ENCODE measurements at regions not wholly inside any gene's neighbourhood (a gene's known extent, or its start where the extent isn't known, plus 50 kb on each side); places are given as distances from the start of the nearest gene placed in this dataset.
"Not testable (repeated sequence)": the region's sequence is repeated elsewhere in the genome, so short reads cannot be mapped to it uniquely, and the experiment has no call there.

GRCh38 chr21:15203740-15204139 is 138.9 kb upstream of the NRIP1 start:
- DNase-seq = no peak

DNA sequence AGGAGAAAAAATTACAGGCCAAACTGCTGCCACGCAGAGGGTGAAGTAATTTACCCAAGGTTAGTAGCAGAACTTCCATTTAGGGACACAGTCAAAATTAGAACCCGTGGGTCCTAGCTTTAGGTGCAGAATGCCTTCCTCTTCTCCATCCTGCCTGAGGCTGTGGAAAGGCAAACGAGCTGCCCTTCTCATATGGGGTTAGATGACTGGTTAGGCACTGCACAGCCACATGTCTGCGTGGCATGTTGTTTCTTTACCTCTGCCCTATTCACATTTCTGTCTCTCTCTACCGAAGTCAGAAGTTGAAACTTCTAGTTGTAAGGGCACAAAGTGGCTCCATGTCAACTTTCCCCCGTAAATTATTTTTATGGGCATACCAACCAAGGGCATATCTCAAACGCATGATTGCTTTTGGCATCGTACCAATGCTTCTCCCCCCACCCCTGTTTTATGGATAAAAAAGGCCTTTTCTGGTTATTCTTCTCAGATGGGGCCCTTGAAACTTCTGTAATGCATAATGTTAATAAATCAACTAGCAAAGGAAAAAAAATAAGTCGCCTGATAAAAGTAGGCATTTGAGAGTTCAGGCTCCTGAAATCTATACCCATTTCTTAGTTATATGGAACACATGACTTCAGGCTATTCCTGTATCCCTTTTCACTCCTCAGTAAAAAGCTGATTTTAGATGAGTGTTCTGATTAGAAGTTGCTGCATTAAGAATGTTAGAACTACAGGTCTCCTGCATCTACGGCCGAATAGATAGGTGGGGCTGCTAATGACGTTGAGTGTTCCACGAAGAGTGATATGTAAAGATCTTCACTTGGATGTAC is 139.6 kb upstream of the NRIP1 start:
- no peak for DNase-seq

DNA sequence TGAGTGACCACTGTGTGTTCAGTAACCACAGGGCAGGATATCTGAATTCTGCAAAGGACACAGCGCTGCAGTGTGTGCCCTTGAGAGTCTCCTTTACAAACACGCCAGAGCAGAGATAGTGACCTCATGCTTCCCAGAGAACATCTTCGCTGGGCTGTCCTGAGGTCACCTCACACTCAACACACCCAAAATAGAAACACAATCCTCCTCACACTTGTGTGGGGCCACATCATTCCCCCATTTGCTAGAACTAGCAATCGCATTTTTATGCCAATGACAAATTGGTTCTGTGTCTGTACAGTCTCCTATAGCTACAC is 140.1 kb upstream of the NRIP1 start:
- DNase-seq = no peak

DNA sequence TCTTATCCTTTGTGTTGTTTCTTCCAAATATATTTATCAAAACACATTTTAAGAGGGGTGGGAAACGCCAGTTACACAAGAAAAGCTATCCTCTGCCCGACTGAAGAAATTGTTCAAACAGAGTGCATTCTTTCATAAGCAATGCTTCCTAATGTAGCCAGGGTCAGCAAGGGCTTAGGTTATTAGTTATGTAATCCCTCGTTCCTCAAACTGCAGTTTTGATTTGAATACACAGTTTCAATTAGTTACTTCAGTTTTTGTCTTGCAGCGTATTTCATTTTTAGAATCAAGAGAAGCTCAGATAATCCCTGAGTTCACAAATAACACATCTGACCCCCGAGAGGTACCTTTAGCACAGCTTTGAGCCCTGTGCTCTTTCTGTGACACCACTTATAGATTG is 141.7 kb upstream of the NRIP1 start:
- DNase-seq = no peak

- no peak for DNase-seq
Measured at GRCh38 chr21:15207231-15207630, 142.4 kb upstream of the NRIP1 start.

- DNase-seq = no peak
Measured at GRCh38 chr21:15207635-15208370, 143.0 kb upstream of the NRIP1 start.

GRCh38 chr21:15208786-15209185 is 144.0 kb upstream of the NRIP1 start:
- no peak for DNase-seq

DNA sequence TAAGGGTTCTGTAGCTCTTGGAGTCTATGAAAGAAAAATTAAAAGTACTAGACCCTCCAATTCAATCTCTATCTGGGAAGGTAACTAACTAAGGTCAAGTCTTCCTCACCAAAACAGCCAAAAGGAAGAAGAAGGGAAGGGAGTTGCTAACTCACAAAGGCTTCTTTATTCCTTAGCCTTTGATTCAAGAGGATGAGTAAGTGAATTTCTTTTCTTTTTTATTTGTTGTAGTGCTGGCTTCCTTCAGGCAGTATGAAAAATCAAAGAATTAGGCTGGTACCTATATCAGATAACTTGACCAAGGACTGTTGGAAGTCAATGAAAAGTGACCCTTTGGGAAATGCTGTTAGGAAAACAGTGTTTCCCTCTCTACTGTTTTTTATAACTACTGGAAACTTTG is 144.4 kb upstream of the NRIP1 start:
- DNase-seq = no peak

DNA sequence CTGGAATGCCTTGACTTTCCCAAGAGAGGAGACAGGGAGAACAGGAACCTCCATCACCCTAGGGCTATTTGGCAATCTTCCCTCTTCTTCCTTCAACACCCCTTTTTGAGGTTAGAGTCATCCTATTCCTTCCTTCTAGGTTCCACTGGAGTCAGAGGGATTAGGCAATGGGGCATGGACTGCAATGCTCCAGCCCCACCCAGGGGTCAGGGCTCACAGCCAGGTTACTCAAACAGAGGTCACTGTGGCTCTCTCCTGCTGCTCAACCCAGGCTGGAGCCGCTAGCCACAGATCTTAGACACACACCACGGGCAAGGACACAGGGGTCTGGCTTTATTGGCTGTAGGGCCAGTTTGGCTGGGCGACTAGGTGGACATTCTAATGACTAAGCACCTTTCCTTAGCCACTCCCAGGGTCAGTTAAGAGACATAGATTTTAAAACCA is 145.5 kb upstream of the NRIP1 start:
- no peak for DNase-seq

- DNase-seq = no peak
Measured at GRCh38 chr21:15211491-15212133, 146.8 kb upstream of the NRIP1 start.

- DNase-seq = no peak
Measured at GRCh38 chr21:15212206-15212605, 147.4 kb upstream of the NRIP1 start.

DNA sequence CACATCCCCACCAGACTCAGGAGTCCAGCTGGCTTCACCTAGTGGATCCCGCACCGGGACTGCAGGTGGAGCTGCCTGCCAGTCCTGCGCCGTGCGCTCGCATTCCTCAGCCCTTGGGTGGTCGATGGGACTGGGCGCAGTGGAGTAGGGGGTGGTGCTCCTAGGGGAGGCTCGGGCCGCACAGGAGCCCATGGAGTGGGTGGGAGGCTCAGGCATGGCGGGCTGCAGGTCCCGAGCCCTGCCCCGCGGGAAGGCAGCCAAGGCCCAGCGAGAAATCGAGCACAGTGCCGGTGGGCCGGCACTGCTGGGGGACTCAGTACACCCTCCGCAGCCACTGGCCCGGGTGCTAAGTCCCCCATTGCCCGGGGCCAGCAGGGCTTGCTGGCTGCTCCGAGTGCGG is 153.7 kb upstream of the NRIP1 start:
- not testable (repeated sequence) for DNase-seq

GRCh38 chr21:15219039-15219438 is 154.2 kb upstream of the NRIP1 start:
- DNase-seq = no peak

- no peak for DNase-seq
Measured at GRCh38 chr21:15219894-15220293, 155.1 kb upstream of the NRIP1 start.

- DNase-seq = no peak
Measured at GRCh38 chr21:15221799-15222386, 157.1 kb upstream of the NRIP1 start.

GRCh38 chr21:15222707-15223106 is 157.9 kb upstream of the NRIP1 start:
- DNase-seq = no peak

- no peak for DNase-seq
Measured at GRCh38 chr21:15224346-15225086, 159.7 kb upstream of the NRIP1 start.

GRCh38 chr21:15227919-15228318 is 163.1 kb upstream of the NRIP1 start:
- no peak for DNase-seq

DNA sequence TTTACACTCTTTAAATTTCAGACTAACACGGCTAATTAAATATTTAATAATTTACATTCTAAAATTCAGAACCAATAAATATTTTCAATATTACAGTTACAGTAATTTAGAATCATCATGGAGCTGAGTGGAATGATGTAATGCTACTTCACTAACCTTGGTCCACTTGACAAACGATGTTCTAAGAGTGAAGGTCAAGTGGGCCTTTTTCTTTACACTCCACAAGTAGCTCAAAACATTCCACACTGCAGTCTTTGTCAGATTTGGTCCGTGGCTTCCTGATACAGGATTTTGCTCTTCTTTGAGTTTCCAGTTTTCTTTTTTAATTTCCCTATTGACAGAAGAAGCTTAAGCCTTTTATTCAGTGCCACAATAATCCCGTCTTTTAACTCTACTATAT is 164.6 kb upstream of the NRIP1 start:
- no peak for DNase-seq

GRCh38 chr21:15233611-15234010 is 168.8 kb upstream of the NRIP1 start:
- DNase-seq = no peak

GRCh38 chr21:15236111-15236510 is 171.3 kb upstream of the NRIP1 start:
- no peak for DNase-seq
